DOHH2 (cell line): ENCODE measurements at regions not wholly inside any gene's neighbourhood (a gene's known extent, or its start where the extent isn't known, plus 50 kb on each side); places are given as distances from the start of the nearest gene placed in this dataset.
A peak's percentile ranks its signal among the peaks of the same experiment; 100 is the strongest.

Experiments used
- H3F3A ChIP-seq: fragments of 200-600 bp; sonication (generic), shearing (Covaris generic); 2 replicates; pipeline ENCODE4 v1.6.0; 2016; ENCODE audit warnings: antibody characterized with exemption, mild to moderate bottlenecking; ENCODE audit not compliant: control insufficient read depth, insufficient read depth
- H3K27ac ChIP-seq: fragments of 200-600 bp; sonication (generic); 2 replicates; pipeline ENCODE4 v1.5.1; 2014; ENCODE audit warnings: low read depth, mild to moderate bottlenecking, low read length, moderate library complexity
- H3K27me3 ChIP-seq: fragments of 200-600 bp; sonication (generic); 2 replicates; pipeline ENCODE4 v1.6.1; 2014; ENCODE audit warnings: mild to moderate bottlenecking, low read length, mixed read lengths; ENCODE audit not compliant: control insufficient read depth
- H3K36me3 ChIP-seq: fragments of 200-600 bp; sonication (generic); 2 replicates; pipeline ENCODE4 v1.6.1; 2014; ENCODE audit warnings: mild to moderate bottlenecking, low read length, moderate library complexity, mixed read lengths; ENCODE audit not compliant: control insufficient read depth
- H3K4me1 ChIP-seq: fragments of 200-600 bp; sonication (generic); 2 replicates; pipeline ENCODE4 v1.6.1; 2014; ENCODE audit warnings: mild to moderate bottlenecking, low read length, mixed read lengths; ENCODE audit not compliant: control insufficient read depth
- H3K4me2 ChIP-seq: fragments of 200-600 bp; sonication (generic); 2 replicates; pipeline ENCODE4 v1.6.0; 2014; ENCODE audit warnings: mild to moderate bottlenecking, low read length, moderate library complexity
- H3K4me3 ChIP-seq: fragments of 200-600 bp; sonication (generic); 2 replicates; pipeline ENCODE4 v1.5.1; 2014; ENCODE audit warnings: mild to moderate bottlenecking, low read length, mixed read lengths
- H3K79me2 ChIP-seq: fragments of 200-600 bp; sonication (generic); 2 replicates; pipeline ENCODE4 v1.6.1; 2014; ENCODE audit warnings: mild to moderate bottlenecking, low read length, mixed read lengths; ENCODE audit not compliant: control insufficient read depth
- H3K9me2 ChIP-seq: fragments of 200-600 bp; sonication (generic); replicated peaks from 2 replicates; pipeline ENCODE4 v1.6.1; 2014; ENCODE audit warnings: mild to moderate bottlenecking, low read length, mixed read lengths; ENCODE audit not compliant: control insufficient read depth
- H3K9me3 ChIP-seq: fragments of 200-600 bp; sonication (generic); 2 replicates; pipeline ENCODE4 v1.6.1; 2014; ENCODE audit warnings: antibody characterized with exemption, low read length, mixed read lengths; ENCODE audit not compliant: control insufficient read depth, insufficient read depth
- H4K20me1 ChIP-seq: fragments of 200-600 bp; sonication (generic); 2 replicates; pipeline ENCODE4 v1.6.0; 2014; ENCODE audit warnings: low read depth, mild to moderate bottlenecking, antibody characterized with exemption, low read length, moderate library complexity; ENCODE audit not compliant: control insufficient read depth, insufficient read depth
- EZH2phosphoT487 ChIP-seq: fragments of 200-600 bp; sonication (generic); IDR thresholded peaks from 2 replicates; pipeline ENCODE4 v1.6.1; 2017; ENCODE audit warnings: borderline replicate concordance, mild to moderate bottlenecking, antibody characterized with exemption, low read length, moderate library complexity, mixed read lengths
- TF ChIP-seq, protein P1 (sequence below): fragments of 200-600 bp; sonication (generic); IDR thresholded peaks from one replicate; pipeline ENCODE4 v1.5.1; 2014; ENCODE audit warnings: antibody characterized with exemption, mild to moderate bottlenecking, low read depth, low read length; ENCODE audit not compliant: poor library complexity, severe bottlenecking

DNA sequence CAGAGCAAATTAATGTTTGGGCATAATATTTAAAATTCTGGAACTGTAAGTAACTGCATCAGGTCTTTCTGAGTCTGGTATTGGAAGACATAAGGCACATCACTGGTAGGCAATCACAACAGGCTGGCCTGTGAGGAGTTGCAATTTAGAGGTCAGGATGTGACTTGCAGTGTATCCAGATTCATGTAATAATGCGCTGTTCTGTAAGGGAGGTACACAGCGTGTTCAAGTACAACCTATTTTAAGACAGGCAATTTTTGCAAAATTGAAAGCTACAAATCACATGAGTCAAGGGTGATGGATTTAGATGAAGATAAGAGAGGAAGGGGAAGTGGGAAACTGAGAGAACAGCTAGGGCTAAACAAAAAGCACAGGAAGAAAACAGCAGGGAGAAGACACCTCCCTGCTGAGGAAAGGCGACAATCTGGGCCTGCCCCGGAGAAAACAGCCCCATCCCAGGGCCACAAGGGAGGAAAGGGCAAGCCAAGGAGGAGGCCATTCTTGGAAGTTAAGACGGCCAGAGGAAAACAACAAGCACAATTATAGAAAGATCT, 138.1 kb downstream of the LACC1 start:
- Histone ChIP-seq H3K9me3 (no peaks in the 10 kb centered on the region), H4K20me1 (no peaks in the 10 kb centered on the region), H3K27ac (peak overlapping the region; percentile 82), H3K4me1 (peaks cover 44% of the 10 kb centered on the region), H3K79me2 (no peaks in the 10 kb centered on the region), H3K4me3 (peak overlapping the region; percentile 55), H3K27me3 (no peaks in the 10 kb centered on the region), H3K36me3 (no peaks in the 10 kb centered on the region), H3K9me2 (no peaks in the 10 kb centered on the region), H3K4me2 (peak overlapping the region; percentile 68), H3F3A (peaks cover 9% of the 10 kb centered on the region)
- no peak for TF ChIP-seq EZH2phosphoT487

DNA sequence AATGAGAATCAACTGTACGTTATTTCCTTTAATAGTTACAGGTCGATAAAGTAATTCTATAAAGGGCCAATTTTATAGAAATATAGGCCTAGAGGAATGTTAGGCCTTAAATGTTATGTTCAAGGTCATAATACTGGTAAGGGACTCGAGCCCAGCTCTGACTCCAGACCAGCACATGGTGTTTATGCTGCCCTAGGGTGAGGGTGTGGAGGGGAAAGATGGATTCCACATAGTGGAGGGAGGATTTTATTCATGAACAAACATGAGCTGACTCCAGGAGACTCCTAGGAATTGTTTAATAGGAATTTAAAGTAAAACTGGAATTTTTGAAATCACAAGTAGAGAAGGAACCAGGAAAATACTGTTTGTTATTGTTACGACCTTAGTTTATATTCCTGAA, 139.9 kb downstream of the LACC1 start:
- TF ChIP-seq EZH2phosphoT487, result no peak
- TF ChIP-seq, protein P1, sequence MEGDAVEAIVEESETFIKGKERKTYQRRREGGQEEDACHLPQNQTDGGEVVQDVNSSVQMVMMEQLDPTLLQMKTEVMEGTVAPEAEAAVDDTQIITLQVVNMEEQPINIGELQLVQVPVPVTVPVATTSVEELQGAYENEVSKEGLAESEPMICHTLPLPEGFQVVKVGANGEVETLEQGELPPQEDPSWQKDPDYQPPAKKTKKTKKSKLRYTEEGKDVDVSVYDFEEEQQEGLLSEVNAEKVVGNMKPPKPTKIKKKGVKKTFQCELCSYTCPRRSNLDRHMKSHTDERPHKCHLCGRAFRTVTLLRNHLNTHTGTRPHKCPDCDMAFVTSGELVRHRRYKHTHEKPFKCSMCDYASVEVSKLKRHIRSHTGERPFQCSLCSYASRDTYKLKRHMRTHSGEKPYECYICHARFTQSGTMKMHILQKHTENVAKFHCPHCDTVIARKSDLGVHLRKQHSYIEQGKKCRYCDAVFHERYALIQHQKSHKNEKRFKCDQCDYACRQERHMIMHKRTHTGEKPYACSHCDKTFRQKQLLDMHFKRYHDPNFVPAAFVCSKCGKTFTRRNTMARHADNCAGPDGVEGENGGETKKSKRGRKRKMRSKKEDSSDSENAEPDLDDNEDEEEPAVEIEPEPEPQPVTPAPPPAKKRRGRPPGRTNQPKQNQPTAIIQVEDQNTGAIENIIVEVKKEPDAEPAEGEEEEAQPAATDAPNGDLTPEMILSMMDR, result no peak

DNA sequence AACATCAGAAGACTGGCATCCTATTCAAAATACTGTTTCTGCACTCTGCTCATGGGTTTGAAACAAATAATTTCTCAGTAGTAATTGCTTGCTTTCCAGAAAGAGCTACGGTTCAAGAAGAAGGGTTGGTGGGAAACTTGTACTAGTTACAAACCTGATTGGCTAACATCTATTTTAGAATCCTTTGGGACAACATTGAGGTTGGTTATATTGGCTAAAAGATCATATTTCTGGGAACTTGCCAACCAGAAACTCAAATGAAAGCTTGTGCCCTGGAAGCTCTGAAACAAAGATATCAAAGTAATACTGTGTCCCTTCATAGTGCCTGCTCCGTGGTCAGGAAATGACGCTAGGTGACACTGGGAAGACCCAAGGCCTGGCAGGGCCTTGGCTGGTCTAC, 141.7 kb downstream of the LACC1 start:
- no peaks in the 10 kb centered on the region for H4K20me1 ChIP-seq
- no peak overlapping the region for H3K4me2 ChIP-seq
- no peak overlapping the region for H3K27ac ChIP-seq
- H3K27me3 ChIP-seq, result no peaks in the 10 kb centered on the region
- peaks cover 9% of the 10 kb centered on the region for H3F3A ChIP-seq
- H3K79me2 ChIP-seq, result no peaks in the 10 kb centered on the region
- H3K4me1 ChIP-seq, result peaks cover 40% of the 10 kb centered on the region
- H3K4me3 ChIP-seq, result no peak overlapping the region
- H3K9me2 ChIP-seq, result no peaks in the 10 kb centered on the region
- no peak for TF ChIP-seq EZH2phosphoT487
- TF ChIP-seq, protein P1, result no peak
- H3K36me3 ChIP-seq, result no peaks in the 10 kb centered on the region
- H3K9me3 ChIP-seq, result no peaks in the 10 kb centered on the region

More for the DNA sequence above, 139.9 kb downstream of the LACC1 start:
- Histone ChIP-seq H3K27ac (no peak overlapping the region), H3K4me1 (peaks cover 40% of the 10 kb centered on the region), H3K9me3 (no peaks in the 10 kb centered on the region), H3K9me2 (no peaks in the 10 kb centered on the region), H3F3A (peaks cover 9% of the 10 kb centered on the region), H3K4me3 (no peak overlapping the region), H3K4me2 (no peak overlapping the region), H3K27me3 (no peaks in the 10 kb centered on the region), H4K20me1 (no peaks in the 10 kb centered on the region), H3K79me2 (no peaks in the 10 kb centered on the region), H3K36me3 (no peaks in the 10 kb centered on the region)

DNA sequence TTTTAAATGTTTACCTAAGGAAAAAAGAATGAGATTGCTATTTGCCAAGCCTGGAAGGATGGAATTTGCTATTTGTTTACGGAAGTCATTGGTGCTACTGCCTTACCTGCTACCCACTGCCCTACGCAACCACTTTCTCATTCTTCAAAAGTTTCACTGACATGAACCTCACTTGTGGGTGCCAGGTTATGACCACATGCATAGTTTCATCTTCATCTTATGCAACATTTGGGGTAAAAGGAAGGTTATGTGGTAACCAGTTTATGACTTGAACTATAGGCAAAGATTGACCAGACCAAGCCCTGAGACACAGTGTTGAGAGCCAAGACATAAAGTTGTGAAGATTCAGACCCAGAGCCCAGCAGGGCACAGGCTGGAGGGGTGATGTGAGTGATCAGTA, 142.5 kb downstream of the LACC1 start:
- Histone ChIP-seq H3F3A (peaks cover 9% of the 10 kb centered on the region), H3K79me2 (no peaks in the 10 kb centered on the region), H3K9me2 (no peaks in the 10 kb centered on the region), H3K4me3 (no peak overlapping the region), H3K4me1 (peaks cover 33% of the 10 kb centered on the region), H3K36me3 (no peaks in the 10 kb centered on the region), H3K4me2 (no peak overlapping the region), H4K20me1 (no peaks in the 10 kb centered on the region), H3K27ac (no peak overlapping the region), H3K27me3 (no peaks in the 10 kb centered on the region), H3K9me3 (no peaks in the 10 kb centered on the region)
- no peak for TF ChIP-seq EZH2phosphoT487
- TF ChIP-seq, protein P1, result no peak
